HG02840 (cell line): ENCODE measurements at regions not wholly inside any gene's neighbourhood (a gene's known extent, or its start where the extent isn't known, plus 50 kb on each side); places are given as distances from the start of the nearest gene placed in this dataset.

Experiments used
- ATAC-seq: cut with Tn5 transposase; IDR thresholded peaks from one replicate; pipeline ENCODE4 v1.9.1; 2021; ENCODE audit warnings: mild to moderate bottlenecking, moderate library complexity, moderate number of reproducible peaks; ENCODE audit not compliant: unreplicated experiment, low FRiP score

- no peak for ATAC-seq
Measured at GRCh38 chr5:116765441-116765840, 190.8 kb upstream of the SEMA6A start.

- no peak for ATAC-seq
Measured at GRCh38 chr5:116764941-116765340, 190.3 kb upstream of the SEMA6A start.

- ATAC-seq, result no peak
Measured at GRCh38 chr5:116763987-116764866, 189.6 kb upstream of the SEMA6A start.

- no peak for ATAC-seq
Measured at GRCh38 chr5:116759860-116760640, 185.4 kb upstream of the SEMA6A start.

GRCh38 chr5:116757326-116757725 lies 182.7 kb upstream of the SEMA6A start:
- ATAC-seq, result no peak

GRCh38 chr5:116756531-116756930 lies 181.9 kb upstream of the SEMA6A start:
- ATAC-seq, result no peak

GRCh38 chr5:116754556-116754955 lies 179.9 kb upstream of the SEMA6A start:
- ATAC-seq, result no peak

- no peak for ATAC-seq
Measured at GRCh38 chr5:116751684-116752083, 177.1 kb upstream of the SEMA6A start.

- no peak for ATAC-seq
Measured at GRCh38 chr5:116750631-116751580, 176.3 kb upstream of the SEMA6A start.

GRCh38 chr5:116747881-116748280 lies 173.3 kb upstream of the SEMA6A start:
- ATAC-seq, result no peak

GRCh38 chr5:116746668-116747067 lies 172.0 kb upstream of the SEMA6A start:
- ATAC-seq, result no peak

- ATAC-seq, result no peak
Measured at GRCh38 chr5:116740771-116741170, 166.1 kb upstream of the SEMA6A start.

- no peak for ATAC-seq
Measured at GRCh38 chr5:116739571-116739970, 164.9 kb upstream of the SEMA6A start.

GRCh38 chr5:116738615-116739261 lies 164.1 kb upstream of the SEMA6A start:
- no peak for ATAC-seq

GRCh38 chr5:116738239-116738614 lies 163.6 kb upstream of the SEMA6A start:
- no peak for ATAC-seq

- ATAC-seq, result no peak
Measured at GRCh38 chr5:116736671-116737070, 162.0 kb upstream of the SEMA6A start.

- ATAC-seq, result no peak
Measured at GRCh38 chr5:116733991-116734975, 159.7 kb upstream of the SEMA6A start.

- ATAC-seq, result no peak
Measured at GRCh38 chr5:116732591-116732990, 158.0 kb upstream of the SEMA6A start.

GRCh38 chr5:116731432-116731831 lies 156.8 kb upstream of the SEMA6A start:
- ATAC-seq, result no peak
